Ovary (tissue), 3 donors: ENCODE measurements at regions not wholly inside any gene's neighbourhood (a gene's known extent, or its start where the extent isn't known, plus 50 kb on each side); places are given as distances from the start of the nearest gene placed in this dataset.

ENCODE experiments used
- CTCF ChIP-seq, 3 donors: fragments of 450-650 bp in 2 of 3; fragments of 200-600 bp in 1 of 3; IDR thresholded peaks; one replicate each; pipeline versions ENCODE4 v1.5.1 to v1.8.0; 2016 to 2022; ENCODE audit warnings: antibody characterized with exemption in 3 of 3, mild to moderate bottlenecking in 1 of 3
- EP300 ChIP-seq: sonication (generic); formaldehyde crosslinking; IDR thresholded peaks from one replicate; pipeline ENCODE4 v1.6.1; 2017; ENCODE audit warnings: antibody characterized with exemption
- POLR2A ChIP-seq: fragments of 450-650 bp; IDR thresholded peaks from one replicate; pipeline ENCODE4 v1.6.1; 2017; ENCODE audit warnings: antibody characterized with exemption, mild to moderate bottlenecking, moderate library complexity
- donor health status: DM: no; HTN: no; CAD: no.

GRCh38 chr2:211117026-211117425 lies 560.6 kb downstream of the CPS1 start:
- TF ChIP-seq CTCF (IDR thresholded peaks at IDR 0.05) (no peak), POLR2A (no peak), EP300 (no peak)
